ENCODE measurements at regions not wholly inside any gene's neighbourhood (a gene's known extent, or its start where the extent isn't known, plus 50 kb on each side); places are given as distances from the start of the nearest gene placed in this dataset.

DNA sequence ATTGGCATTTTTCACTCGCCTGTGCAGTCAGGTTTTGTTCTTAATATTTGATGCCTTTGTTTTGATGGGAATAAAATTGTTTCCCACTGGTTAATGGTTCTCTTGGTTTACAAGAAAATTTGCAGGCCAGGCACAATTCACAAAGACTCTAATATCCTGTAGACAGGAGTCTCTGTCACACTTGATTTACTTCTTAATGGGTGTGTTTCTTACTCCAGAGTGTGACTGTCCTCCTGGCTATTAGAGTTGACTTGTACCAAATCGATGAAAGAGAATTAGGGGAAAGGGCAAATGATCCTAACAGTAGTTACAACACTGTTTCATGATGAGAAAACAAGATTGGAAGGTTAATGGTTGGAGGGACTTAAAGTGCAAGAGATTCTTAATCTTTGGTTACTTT is 142.8 kb upstream of the SV2C start:
- no peak for DNase-seq

More for the DNA sequence above, 142.8 kb upstream of the SV2C start:
- H3K9ac ChIP-seq (ENCODE audit: extremely low read depth, insufficient read length, low read length): no peak overlapping the region
- no peaks in the 10 kb centered on the region for H3K27me3 ChIP-seq (ENCODE audit: insufficient read depth, low read length)
- Mint-ChIP-seq H3K27ac (no peak overlapping the region), H3K4me3 (no peak overlapping the region), H3K36me3 (ENCODE audit: insufficient read depth in 1 of 3, low read depth in 3 of 3) (no peaks in the 10 kb centered on the region), H3K27me3 (ENCODE audit: low read depth) (no peaks in the 10 kb centered on the region; the same call in 1 of the 2 replicates), H3K9me3 (peaks cover 2 to 19% of the 10 kb centered on the region in 2 experiments; a peak in 1 of 5 replicates), H3K4me1 (no peaks in the 10 kb centered on the region)
- H3K4me2 ChIP-seq (ENCODE audit: insufficient read depth, insufficient read length, low read length): no peak overlapping the region
- H3K79me2 ChIP-seq (ENCODE audit: insufficient read depth, low read length): no peaks in the 10 kb centered on the region
- TF ChIP-seq, protein P1, sequence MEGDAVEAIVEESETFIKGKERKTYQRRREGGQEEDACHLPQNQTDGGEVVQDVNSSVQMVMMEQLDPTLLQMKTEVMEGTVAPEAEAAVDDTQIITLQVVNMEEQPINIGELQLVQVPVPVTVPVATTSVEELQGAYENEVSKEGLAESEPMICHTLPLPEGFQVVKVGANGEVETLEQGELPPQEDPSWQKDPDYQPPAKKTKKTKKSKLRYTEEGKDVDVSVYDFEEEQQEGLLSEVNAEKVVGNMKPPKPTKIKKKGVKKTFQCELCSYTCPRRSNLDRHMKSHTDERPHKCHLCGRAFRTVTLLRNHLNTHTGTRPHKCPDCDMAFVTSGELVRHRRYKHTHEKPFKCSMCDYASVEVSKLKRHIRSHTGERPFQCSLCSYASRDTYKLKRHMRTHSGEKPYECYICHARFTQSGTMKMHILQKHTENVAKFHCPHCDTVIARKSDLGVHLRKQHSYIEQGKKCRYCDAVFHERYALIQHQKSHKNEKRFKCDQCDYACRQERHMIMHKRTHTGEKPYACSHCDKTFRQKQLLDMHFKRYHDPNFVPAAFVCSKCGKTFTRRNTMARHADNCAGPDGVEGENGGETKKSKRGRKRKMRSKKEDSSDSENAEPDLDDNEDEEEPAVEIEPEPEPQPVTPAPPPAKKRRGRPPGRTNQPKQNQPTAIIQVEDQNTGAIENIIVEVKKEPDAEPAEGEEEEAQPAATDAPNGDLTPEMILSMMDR (conservative IDR thresholded peaks at IDR 0.05): no peak
- H3T11ph ChIP-seq (ENCODE audit: low read length): no peak overlapping the region
- no peak overlapping the region for H2AK5ac ChIP-seq (ENCODE audit: insufficient read length, low read length)
- no peak overlapping the region for H2BK12ac ChIP-seq (ENCODE audit: insufficient read length, low read depth, low read length)
- no peak overlapping the region for H2BK15ac ChIP-seq (ENCODE audit: low read depth, low read length)
- no peaks in the 10 kb centered on the region for H3K4me1 ChIP-seq (ENCODE audit: insufficient read depth, low read length)
- H3K56ac ChIP-seq (ENCODE audit: insufficient read length, low read depth, low read length): no peak overlapping the region
- H3K27ac ChIP-seq (ENCODE audit: insufficient read length, low read depth, low read length): no peak overlapping the region
- no peaks in the 10 kb centered on the region for H3K23me2 ChIP-seq (ENCODE audit: insufficient read length, low read depth, low read length, poor library complexity, severe bottlenecking)
- H3K14ac ChIP-seq (ENCODE audit: insufficient read depth, low read length): no peak overlapping the region
- no peak overlapping the region for H3K23ac ChIP-seq (ENCODE audit: insufficient read length, low read depth, low read length)
- no peak overlapping the region for H3K4ac ChIP-seq (ENCODE audit: low read depth, low read length)
- no peak overlapping the region for H2BK5ac ChIP-seq (ENCODE audit: insufficient read length, low read length)
- no peaks in the 10 kb centered on the region for H3K79me1 ChIP-seq (ENCODE audit: insufficient read depth, low read depth, low read length, poor library complexity, severe bottlenecking)
- H4K5ac ChIP-seq (ENCODE audit: insufficient read length, low read depth, low read length): no peak overlapping the region
- H4K91ac ChIP-seq (ENCODE audit: insufficient read length, low read depth, low read length): no peak overlapping the region
- H3K18ac ChIP-seq (ENCODE audit: insufficient read length, low read depth, low read length): no peak overlapping the region
- H3K9me3 ChIP-seq (ENCODE audit: control insufficient read depth, low read depth, low read length): no peaks in the 10 kb centered on the region
- no peak overlapping the region for H2BK120ac ChIP-seq (ENCODE audit: low read depth, low read length, poor library complexity, severe bottlenecking)
- H4K20me1 ChIP-seq (ENCODE audit: control insufficient read depth, insufficient read depth, insufficient read length): no peaks in the 10 kb centered on the region
- H2AFZ ChIP-seq (ENCODE audit: low read length): no peak overlapping the region
- no peak overlapping the region for H4K8ac ChIP-seq (replicated peaks; ENCODE audit: insufficient read length, low read depth, low read length)
- no CpG with 5 or more reads among the region's 2 CpGs for WGBS (ENCODE audit: extremely low coverage, insufficient read length, low lambda C conversion rate)
- H2BK20ac ChIP-seq (ENCODE audit: low read depth, low read length, poor library complexity, severe bottlenecking): no peak overlapping the region

All from H9 (cell line).